ENCODE measurements at regions not wholly inside any gene's neighbourhood (a gene's known extent, or its start where the extent isn't known, plus 50 kb on each side); places are given as distances from the start of the nearest gene placed in this dataset.
A peak's percentile ranks its signal among the peaks of the same experiment; 100 is the strongest.

DNA sequence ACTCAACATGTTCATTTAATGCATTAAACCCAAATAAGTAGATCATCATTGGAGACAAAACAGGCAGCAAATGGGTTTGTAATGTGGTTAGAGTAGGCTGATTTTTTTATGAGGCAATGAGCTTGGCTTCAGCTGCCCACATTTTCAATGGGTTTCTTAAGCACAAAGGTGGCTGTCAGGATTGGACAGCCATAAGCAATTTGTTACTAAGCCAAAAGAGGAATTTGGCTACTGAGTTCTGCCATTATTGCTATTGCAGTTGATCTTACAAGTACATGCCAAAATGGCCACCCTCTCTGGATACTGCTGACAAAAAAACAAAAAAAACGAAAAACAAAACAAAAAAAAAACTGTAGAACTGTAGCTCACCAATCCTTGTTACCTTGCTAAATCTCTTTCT lies 1348.0 kb upstream of the PIK3C3 start:
- peak; percentile 47 for DNase-seq

DNA sequence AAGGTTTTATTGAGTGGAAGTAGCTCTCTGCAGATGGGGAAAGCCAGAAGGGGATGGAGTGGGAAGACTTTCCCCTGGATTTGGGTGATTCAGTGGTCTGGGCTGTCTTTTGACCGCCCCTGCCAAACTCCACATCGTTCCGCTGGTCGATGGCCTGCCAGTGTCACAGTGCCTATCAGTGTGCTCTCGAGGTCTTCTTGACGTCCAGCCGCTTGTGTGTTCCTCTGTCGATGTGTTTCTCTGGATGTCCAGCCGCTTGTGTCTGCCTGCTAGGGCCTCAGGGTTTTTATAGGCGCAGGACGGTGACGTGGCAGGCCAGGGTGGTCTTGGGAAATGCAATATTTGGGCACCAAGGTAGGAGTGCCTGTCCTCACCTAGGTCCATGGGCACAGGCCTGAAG lies 1371.4 kb upstream of the PIK3C3 start:
- DNase-seq: no peak

DNA sequence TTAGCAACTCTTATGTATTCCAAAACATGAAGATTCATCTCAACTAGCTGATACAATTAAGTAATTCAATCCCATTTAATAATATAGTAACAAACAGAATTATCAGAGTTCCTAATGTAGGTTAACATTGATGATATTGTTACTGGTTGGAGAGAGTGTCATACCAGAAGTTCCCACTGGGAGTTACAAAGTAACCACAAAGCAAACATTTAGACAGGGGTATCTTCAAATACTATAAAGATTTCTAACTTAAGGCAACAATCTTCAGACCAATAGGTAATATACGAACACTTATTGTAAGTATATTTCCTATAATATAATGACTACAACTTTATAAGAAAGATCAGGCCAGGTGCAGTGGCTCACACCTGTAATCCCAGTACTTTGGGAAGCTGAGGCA lies 1372.9 kb upstream of the PIK3C3 start:
- DNase-seq: no peak

DNA sequence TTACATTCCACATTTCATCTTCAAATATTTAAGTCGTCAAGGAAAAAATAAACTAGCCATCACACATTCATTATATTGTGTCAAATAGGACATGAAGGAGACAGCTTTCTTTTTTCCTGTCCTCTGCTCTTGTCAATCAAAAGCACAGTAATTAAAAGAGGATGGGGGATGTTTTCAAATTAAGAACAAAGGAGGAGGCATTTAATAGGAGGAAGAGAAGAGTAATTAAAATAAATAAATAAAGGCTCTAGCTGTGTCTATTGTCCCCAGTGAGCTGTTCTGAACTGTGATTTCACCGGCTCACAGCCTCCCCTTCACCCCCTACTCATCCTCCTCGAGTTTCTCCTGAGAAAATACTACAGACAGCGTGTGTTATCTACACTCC lies 1377.1 kb upstream of the PIK3C3 start:
- DNase-seq: peak; percentile 69

GRCh38 chr18:40577239-40577980 lies 1377.6 kb upstream of the PIK3C3 start:
- DNase-seq: peak; percentile 89

DNA sequence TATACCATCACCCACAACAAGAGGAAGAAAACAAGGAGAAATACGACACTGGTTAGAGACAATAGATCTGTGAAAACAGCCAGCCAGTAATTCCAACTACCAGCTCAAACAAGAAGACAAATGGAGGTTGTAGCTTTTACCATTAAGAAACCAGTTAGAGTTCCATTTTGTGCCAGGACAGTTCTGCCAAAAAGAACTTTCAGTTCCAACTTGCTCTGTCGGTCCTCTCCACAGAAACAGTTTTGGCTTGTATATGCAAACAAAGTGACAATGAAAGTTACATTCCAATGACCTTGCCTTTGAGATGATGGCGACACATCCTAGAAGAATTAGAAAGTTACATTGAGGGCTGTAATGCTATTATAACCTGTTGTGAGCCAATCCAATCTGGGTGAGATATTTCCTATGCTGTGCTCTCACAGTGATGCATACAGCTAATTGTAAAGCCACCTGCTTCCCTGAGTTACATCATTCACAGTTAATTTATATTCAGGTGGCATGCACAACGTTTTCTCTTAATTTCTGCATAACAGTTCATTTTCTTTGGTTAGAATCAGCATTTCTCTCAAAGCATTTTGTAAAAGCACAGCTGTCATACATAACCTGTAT lies 1378.4 kb upstream of the PIK3C3 start:
- DNase-seq: peak; percentile 78

DNA sequence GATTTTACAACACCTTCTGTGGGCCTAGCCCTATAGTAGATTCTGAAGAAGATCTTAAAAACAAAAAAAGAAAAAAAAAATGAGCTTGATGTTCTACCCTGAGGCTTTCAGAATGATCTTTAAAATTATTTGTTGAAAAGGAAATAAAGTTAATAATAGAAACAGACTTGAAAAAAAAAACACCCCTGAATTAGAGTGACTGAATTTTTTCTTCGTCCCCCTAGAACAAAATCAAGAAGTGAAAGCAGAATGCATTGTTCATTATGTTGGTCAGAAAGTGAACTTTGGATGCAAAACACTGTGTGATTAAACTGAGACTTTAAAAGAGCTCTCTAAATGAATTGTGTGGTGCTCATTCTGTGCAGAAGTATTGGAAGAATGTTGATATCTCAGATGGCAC lies 1384.4 kb upstream of the PIK3C3 start:
- DNase-seq: no peak

GRCh38 chr18:40569605-40570004 lies 1385.4 kb upstream of the PIK3C3 start:
- no peak for DNase-seq

DNA sequence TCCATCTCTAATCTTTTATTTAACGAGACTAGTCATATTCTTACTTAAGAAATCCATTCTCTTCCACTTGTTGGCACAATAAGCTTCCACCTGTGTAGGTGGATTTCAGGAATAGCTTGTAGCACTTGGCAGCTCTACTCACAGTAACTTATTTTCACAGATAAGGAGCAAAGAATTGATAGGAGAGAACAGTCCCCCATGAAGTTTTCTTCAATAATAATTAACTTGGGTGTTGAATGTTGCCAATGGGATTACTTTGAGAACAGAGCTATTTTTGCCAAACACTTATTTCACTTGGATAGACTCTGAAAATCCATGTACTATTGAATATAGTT lies 1388.6 kb upstream of the PIK3C3 start:
- no peak for DNase-seq

GRCh38 chr18:40565805-40566509 lies 1389.1 kb upstream of the PIK3C3 start:
- no peak for DNase-seq

- no peak for DNase-seq
These were observed 1395.5 kb upstream of the PIK3C3 start for GRCh38 chr18:40559556-40559955.

DNA sequence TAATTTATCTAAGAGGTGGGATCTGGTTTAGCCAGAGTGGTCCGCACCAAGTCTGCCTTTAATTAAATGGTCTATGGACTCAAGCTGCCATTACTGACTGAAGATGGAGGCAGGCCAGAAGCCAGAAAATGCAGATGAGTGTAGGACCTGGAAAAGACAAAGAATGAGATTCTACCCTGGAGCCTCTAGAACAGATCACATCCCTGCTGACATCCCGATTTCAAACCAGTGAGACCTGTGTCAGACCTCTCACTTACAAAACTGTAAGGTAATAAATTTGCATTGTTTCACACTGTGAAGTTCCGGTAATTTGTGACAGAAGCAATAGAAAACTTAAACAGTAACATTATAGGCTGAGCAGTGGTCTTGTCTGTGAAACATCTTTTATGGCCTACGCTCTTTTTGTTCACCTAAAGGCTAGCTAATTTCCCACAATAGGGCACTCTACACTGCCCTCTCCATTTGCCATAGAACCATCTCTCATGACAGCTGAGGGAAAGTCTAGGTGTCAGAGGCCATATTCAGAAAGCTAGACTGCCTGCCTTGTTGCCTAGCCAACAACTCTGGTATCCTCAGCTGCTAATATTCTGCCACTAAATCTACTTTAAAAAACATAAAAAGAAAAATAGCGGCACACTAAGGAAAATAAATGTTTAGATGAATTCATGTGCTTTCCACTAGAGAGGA lies 1396.2 kb upstream of the PIK3C3 start:
- DNase-seq: no peak

DNA sequence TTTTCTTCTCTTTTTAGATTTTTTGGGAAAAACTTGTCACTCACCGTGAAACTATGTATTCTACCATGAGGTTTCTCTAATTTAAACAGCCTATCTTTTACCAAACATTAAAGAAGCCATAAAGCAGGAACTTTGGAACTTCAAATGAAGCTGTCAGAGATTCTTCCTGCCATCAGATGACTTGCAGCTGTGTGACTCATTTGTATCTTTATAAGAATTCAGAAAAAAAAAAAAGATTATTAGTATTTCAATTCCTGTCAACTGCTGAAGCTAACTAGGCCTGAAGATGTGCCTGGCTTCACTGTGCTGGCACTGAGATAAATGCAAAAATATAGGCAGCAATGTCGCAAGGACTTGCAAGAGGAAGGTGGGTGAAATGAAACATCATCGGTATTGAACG lies 1399.1 kb upstream of the PIK3C3 start:
- no peak for DNase-seq

DNA sequence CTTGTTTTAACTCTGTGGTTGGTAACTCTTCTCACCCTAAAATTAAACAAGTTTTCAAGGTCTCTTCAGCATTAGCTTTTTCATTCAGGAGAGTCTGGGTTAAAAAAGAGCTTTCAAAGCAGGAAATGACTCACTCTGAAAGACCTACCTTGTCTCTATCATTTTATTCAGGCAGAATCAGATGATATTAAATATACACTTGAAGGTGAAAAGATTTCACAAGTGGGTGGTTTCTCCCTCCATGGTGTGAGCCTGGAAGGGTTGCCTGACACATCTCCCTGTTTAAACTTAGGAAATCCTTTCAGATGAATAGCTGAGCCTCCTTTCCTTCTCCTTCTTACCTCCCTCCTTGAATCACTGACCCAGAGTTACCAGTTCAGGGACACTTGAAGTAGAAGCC lies 1402.0 kb upstream of the PIK3C3 start:
- no peak for DNase-seq

GRCh38 chr18:40546875-40547274 lies 1408.2 kb upstream of the PIK3C3 start:
- no peak for DNase-seq

GRCh38 chr18:40534723-40535122 lies 1420.3 kb upstream of the PIK3C3 start:
- DNase-seq: no peak

GRCh38 chr18:40532046-40532445 lies 1423.0 kb upstream of the PIK3C3 start:
- no peak for DNase-seq

GRCh38 chr18:40531051-40531450 lies 1424.0 kb upstream of the PIK3C3 start:
- no peak for DNase-seq

DNA sequence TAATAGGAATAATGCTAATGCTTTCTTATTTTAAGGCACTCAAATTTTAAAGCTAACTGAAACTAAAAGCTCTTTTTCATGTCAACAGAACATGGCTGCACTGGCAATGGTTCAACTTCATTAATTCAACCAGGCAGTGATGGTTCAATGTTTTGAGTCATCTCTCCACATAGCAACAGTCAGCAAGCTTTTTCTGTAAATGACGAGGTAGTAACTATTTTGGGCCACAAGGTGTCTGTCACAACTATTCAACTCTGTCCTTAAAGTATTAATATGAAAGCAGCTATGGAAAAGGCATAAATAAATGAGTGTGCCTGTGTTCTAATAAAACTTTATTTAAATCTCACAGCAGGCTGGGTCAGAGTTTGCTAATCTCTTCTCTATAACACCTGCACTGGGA lies 1425.6 kb upstream of the PIK3C3 start:
- DNase-seq: no peak

DNA sequence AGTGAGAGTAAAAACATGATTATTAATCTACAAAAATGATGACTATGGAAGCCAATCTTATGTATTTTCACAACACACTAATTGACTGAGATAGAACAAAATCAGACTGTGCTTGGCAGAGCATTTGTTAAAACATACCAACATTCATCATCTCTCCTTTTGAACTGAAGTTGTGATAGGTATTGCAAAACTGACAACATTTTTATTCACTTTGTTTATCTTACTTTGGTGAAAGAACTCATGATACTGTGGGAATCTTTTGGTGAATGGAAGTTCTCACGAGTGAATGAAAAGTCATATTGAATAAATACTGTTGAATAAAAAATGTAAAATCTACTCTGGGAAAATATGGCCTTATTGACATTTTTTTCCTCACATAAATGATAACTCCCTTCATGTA lies 1430.2 kb upstream of the PIK3C3 start:
- DNase-seq: no peak

GRCh38 chr18:40523287-40523686 lies 1431.7 kb upstream of the PIK3C3 start:
- DNase-seq: no peak

DNA sequence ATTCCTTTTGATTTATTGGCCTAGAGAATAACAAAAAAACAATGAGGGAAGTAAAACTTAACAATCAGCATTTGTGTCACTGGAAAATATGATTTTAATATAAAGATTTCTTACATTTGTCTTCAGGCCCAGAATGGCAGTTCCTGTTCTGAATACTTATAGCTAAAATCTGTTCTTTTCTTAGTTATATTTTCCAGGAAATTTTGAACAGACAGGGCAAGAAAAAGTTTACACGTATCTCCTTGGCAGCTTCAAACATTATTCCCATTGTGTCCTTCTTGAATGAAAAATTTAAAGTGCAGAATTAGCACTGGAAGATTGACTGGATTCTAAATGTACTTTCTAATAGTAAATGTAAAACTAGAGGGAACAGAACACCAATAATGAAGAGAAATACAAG lies 1454.0 kb upstream of the PIK3C3 start:
- DNase-seq: no peak

- DNase-seq: no peak
These were observed 1460.4 kb upstream of the PIK3C3 start for GRCh38 chr18:40494603-40495002.

DNA sequence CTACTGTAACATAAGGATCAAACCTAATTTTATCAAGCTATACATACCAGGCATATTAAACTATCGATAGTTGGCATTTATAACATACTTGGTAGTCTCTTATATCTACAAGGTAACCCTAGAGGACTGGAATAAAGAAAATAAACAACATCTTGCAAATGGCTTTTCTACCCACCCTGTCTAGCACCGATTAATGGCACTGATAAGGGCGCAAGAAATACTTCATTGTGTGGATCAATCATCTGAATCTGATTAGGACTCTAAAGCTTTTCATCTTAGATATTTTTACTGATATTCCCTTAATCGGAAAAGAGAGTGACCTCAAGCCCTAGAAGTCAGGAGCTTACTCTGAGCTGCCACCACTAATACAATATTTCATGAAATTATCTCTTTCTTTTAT lies 1461.7 kb upstream of the PIK3C3 start:
- DNase-seq: no peak

Measured in NCI-H146 (cell line).